IPS-NIHi11 (cell line): ENCODE measurements at regions not wholly inside any gene's neighbourhood (a gene's known extent, or its start where the extent isn't known, plus 50 kb on each side); places are given as distances from the start of the nearest gene placed in this dataset.

Experiments
- DNase-seq: peaks from one replicate; pipeline ENCODE4 v3.0.0; 2012; ENCODE audit warnings: mixed read lengths, low spot score

DNA sequence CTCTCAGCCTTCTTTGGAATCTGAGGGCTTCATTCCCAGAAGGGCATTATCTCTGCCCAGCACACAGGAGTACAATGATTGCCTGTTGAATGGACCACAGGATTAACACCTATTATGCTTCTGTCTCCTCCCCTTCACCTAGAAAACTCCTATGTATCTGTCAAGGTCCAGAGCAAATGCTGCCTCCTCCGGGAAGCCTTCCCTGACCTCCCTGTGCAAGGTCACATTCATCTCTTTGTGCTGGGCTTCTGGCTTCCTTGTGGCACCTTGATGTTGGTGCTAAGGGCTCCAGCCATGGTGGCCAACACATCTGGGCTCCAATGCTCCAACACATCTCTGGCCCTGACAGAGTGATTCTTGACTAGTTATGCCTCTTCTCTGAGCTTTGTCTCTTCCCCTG lies 49.9 kb upstream of the ATP2B2 start:
- no peak for DNase-seq

DNA sequence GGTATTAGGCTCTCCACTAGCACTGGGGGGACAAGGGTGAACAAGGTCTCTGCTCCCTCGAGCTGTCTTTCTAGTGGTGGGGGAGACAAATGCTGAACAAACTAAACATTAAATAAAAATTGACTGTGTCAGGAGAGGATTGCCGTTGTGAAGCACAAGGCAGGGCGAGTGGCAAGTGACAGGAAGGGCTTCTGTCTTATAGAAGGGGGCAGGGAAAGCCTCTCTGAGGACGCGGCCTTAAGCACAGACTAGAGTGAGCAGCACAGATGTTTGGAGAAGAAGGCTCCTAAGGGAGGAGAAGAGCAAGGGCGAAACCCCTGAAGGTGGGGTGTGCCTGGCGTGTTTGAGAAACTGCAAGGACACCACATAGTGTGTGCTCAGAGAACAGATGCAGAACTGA lies 50.9 kb upstream of the ATP2B2 start:
- DNase-seq, result no peak

DNA sequence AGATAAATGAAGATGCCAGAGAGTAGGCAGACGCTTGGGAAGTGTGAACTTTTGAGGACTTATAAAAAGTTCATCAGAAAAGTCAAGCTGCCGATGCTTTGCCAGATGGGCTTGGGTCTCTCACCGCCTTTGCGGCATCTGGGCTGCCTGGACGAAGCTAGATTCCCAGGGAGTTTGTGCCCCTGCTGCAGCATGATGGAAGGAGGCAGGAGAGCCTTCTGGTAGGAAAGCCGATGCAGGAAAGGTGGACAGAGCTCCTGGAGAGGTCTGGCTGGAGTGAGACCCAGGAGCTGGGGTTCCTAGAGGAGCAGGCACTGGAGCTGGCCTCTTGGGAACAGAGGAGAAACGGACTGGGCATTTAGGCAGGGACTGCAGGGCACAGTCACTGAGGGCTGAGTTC lies 51.9 kb upstream of the ATP2B2 start:
- DNase-seq, result no peak

DNA sequence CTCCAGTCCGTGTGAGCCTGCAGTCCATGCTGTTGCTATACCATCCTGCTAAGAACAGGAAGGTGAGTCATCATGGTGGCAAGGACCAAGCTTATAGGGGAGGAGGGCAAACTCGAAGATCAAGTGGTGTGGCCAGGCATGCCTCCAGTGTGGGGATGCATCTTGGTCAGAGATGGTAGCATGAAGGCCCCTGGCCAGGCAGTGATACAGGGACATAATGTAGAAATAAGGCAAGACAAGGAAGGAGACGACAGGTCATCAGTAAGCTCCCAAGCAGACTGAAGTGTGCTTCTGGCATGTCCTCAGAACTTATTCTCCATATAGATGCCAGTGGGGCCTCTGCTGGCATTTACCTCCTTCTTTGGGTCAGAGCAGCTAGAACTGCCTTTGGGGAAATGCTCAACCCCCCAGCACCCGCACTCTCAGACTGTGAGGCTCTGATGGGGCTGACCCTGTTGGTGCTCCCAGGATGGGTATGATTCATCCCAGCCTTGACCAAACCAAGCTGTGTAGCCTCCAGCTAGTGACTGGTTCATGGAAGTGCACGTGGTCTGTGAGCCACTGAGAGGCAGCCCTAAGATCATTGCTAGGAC lies 52.5 kb upstream of the ATP2B2 start:
- DNase-seq, result no peak

DNA sequence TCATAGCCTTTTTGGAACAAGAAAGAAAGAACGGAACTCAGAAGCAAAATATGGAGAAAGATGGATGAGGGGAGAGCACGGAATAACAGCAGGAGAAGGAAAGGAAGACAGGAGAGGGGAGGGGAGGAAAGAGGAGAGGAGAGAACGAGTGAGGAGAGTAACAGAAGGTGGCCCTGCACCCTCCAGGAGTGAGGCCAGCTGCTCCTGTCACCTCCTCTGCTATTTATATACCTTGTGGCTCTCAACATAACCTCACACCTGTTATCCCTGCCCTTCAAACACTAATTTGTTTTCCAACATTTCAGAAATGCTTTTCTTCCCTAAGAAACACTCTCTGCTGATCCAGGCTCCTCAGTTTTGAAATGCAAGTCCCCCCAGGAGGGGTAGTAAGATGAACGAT lies 53.4 kb upstream of the ATP2B2 start:
- DNase-seq, result no peak

DNA sequence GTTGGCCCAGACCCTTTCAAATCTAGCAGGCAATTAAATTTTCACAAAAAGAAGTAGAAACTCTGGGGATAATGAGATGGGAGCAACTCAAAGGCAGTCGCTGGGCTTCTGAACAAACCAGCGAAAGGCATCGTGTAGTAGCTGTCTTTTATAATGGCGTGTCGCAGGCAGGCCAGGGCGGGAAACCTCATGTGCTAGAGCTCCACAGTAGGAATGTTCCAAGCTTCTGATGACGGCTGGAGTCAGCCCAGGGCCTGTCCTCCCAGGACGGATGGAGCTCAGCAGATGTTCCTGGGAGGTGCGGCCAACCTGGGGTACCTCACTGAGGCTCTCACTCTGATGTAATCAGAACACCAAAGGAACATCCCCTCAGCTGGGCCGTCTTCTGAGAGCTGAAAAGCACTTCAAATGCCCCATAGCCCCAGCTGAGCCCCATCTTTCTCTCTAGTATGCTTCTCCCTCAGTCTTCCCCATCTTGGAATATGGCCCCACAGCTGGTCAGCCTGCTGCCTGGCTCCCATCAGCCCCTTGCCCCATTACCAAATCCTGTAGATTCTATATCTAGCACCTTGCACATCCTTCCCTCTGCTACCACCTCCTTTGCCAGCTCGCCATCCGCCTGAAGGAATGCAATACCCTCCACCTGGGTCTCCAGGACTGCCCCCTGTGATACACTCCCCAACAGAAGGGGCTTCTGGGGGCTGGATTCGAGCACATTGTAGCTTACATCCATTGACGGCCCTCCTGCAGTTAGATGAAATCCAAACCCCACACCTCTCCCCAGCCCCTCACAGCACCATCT lies 54.9 kb upstream of the ATP2B2 start:
- no peak for DNase-seq

DNA sequence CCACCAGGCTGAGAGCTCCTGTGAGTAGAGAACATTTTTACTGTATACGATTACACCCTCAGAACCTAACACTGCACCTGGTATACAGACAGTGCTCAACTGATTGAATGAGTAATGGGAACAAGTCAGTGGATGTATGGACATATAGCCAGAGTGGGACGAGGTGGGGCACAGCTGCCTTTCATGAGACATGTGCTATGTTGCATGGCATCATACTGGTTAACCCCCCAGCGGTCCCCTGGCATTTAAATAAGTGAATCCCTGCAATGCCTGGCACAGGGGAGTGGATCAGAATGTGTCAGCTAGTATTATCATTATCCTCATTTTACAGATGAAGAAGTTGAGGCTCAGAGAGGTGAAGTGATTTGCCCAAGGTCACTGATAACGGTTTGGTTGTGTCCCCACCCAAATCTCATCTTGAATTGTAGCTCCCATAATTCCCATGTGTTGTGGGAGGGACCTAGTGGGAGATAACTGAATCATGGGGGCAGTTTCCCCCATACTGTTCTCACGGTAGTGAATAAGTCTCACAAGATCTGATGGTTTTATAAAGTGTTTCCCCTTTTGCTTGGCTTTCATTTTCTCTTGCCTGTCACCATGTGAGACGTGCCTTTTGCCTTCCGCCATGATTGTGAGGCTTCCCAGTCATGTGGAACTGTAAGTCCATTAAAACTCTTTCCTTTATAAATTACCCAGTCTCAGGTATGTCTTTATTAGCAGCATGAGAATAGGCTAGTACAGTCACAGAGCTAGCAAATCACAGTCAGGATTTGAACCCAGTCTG lies 56.0 kb upstream of the ATP2B2 start:
- no peak for DNase-seq

DNA sequence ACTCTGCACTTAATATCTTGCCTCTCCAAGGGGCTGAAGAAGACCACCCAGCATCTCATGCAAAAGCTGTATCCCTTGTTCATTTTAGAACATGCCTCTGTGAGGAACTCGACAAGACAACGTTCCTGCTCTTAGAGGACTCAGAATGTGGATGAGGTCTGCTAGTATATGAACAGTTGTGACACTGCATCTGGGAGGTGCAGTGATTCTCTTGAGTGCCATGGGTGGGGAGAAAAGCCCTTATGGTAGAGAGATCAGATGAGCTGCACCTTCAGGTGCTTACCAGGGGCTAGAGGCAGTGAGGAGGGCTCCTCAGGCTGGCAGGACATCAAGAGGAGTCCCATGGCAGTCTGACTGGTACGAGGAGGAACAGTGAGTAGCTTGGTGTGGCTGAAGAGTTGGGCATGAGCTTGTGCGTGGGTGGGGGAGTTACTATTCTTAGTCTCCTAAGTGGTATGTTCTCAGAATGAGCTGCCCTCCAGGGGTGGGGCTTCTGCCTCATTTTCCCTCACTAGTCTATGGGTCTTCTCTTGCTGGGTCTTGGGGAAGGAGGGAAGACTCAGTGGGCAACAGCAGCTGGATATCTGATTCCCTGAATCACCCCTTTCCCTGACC lies 56.7 kb upstream of the ATP2B2 start:
- DNase-seq, result no peak

DNA sequence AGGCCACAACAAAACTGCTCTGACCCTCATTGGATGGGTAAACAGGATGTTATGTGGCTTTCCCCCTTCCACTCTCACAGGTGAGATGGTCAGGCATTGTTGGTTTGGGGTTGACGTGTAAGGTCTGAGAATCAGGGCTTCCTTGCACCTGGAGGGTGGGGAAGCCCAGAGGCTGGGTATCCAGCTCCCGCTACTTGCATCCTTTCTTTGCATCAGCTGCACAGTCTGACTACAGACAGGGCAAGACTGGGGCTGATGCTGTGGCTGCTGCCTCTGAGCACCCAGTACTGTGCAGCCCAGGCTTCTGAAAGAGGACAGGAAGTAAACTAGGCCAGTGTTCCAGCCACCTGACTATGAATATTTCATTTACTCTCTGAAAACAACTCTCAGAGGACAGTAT lies 58.0 kb upstream of the ATP2B2 start:
- no peak for DNase-seq

DNA sequence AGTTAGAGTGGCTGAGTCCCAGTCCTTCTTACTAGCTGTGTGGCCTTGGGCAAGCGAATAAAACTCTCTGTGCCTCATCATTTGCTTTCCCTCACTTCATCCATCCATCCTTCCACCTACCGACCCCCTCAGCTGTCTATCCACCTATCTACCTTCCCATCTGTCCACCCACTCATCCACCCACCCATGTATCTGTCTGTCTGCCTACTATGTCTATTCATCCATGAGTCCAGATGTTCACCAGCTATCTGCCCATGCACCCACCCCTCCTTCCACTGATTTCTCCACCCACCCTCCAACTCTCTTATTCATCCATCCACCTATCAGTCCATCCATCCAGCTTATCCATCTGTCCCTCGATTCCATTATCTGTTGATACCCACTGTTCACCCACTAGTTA lies 60.4 kb upstream of the ATP2B2 start:
- no peak for DNase-seq

DNA sequence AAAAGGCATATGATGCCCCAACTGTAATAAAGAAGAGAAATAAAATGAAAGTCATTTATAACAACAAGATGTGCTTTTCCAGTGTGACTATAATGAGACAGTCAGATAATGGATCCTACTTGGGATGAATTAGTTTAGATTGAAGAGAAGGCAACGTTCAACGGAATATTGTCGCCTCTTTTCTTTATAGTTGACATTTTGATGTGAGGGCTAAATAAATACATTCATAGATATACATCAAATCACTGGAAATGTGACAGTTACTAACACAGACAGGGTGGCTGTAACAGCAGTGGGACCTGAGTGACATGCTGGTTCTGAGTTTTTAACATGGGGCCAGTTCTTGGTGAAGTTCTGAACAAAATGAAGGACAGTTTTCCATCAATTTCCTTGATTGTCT lies 61.1 kb upstream of the ATP2B2 start:
- DNase-seq, result no peak

DNA sequence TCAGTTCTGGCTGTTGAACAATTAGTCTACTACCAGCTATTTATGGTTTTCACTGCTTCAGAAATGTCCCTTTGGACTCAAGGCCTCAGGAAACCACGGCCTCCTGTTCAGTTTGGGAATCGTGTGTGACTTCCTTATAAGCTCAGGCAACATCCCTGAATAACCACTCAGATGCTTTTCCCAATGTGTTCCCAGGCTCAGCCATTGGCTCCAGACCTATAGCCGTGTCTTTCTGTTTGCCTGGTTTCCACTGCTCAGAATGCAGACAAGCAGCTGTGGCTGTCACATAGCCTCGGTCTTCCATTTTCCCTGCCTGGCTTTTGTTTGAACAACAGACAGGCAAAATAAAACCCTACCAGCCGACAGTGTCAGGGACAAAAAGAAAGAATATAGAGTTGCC lies 63.2 kb upstream of the ATP2B2 start:
- DNase-seq, result no peak

DNA sequence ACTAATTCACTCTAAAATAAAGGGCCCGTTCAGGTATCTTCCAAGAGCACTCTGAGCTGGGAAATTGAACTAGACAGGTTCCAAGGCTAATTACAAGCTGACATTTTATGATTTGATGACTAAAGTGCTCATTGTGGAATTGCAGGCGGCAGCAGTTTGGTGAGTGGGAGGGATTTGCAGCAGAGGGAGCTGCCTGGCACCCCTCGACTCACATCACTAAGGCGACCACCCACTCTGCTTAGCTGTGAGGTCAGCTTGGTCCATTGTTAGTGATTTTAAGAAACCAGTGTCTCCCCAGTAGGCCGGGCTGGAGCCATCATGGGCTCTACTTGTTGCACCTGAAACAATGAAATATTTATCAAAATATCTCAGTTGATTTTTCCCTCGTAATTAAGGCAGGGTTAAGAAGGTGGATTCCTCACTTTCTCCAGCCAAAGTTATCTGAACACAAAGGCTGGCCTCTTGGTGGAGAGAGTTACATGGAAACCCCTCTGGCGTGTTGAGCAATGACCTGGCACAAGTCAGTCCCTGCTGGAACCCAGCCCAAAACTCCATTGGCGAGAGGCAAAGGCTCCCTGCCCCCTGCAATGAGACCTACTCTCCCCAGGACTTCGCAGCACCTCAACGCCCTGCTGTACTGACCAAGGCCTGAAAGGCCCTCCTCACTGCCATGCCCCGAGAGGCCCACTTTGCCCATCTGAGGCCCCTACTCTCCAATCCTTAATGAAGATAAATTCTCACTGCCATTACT lies 65.0 kb upstream of the ATP2B2 start:
- DNase-seq, result no peak

DNA sequence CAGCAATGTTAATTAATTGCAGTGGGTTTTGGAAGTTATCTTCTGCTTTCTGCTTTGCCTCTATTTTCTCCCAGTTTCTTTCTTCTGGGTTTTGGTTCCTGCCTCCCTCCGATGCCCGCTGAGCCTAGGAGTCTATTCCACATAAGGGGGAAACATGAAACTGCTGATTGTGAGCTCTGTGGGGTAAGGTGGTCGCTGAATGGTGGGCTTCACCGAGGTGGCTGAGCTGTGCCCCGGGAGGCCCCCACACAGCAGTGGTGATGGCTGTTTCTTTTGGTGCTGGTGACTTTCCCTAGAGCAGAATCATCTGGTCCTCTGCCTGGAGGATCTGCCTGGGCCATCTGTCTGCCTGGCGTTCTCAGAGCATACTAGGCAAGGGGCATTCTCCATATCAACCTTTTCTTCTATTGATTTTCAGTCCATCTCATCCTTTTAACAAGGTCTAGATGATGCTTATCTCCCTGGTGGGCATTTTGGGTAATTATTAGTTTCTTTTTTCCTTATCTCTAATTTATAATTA lies 68.8 kb upstream of the ATP2B2 start:
- DNase-seq, result no peak

DNA sequence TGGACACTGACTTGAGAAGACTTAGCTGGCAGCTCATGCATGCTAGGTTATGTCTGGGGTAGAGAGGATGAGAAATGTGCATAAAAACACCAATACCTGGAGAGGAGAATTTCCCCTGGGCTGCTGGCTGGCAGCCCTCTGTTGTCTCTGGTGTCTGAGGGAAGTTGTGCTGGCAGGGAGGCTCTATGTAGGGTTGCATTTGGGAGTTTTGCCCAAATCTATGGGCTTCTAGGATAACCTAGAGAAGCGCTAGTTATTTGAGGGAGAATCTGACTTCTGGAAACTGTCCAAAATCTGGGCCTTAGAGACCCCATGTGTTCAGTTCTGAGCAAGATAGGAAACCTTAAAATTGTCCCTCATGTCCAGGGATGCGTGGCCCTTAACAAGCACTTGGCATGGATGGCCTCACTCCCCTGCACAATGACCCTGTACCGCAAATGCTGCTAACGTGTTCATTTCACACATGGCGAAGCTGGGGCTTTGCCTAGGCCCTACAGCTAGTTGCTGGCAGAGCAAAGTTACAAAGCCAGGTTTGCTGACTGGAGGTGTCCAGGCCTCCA lies 70.3 kb upstream of the ATP2B2 start:
- no peak for DNase-seq

DNA sequence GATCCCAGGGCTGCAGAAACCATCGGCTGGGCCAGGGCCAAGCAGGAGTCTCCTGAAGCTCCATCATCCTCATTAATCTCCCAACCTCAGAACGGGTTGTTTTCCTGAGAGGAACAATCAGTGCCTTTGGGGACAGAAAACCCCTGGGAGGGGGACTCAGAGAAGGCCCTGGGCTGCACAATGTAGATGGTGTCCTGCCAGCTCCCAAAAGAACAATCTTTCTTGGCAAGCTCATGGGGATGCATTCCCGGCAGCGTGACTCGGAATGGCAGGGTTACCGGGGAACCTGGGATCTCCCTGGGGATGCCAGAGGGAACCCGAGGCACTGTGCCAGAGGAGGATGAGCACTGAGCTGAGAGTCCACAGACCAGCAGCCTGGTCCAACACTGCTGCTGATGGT lies 72.1 kb upstream of the ATP2B2 start:
- no peak for DNase-seq

DNA sequence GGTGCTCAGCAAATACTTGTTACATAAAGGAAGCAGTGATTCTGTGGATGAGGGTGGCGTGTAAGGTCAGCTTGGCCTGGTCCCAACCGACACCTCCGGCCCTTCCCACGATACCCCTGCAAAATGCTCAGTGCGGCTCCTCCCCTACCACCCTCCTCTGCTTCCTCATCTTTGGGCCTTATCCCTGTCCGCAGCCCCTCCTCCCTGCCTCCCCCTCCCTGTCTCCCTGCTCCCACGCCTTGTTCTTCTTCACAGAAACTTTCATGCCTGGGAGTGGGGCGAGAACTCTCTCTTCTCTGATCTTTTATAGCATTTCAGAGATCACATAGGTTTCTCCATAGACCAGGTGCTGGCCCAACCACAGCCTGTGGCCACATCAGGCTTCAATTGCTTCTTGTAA lies 75.0 kb upstream of the ATP2B2 start:
- no peak for DNase-seq

DNA sequence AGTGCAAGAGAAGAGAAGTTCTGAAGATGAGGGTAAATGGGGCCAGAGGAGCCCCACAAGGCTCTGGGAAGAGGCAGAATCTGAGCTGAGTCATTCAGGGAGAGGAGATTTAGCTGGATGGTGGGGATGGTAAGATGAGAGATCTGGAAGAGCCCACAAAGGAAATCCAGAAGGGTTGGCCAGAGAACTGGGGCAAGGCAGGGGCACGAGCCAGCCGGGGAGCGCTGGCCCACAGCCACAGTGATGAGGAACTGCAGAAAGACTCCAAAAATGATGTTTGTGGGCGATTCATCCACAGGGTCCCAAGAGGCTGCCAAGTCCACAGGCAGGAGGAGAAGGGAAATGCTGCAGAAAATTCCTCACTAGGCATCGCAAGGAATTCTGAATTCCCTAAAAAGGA lies 75.9 kb upstream of the ATP2B2 start:
- no peak for DNase-seq

DNA sequence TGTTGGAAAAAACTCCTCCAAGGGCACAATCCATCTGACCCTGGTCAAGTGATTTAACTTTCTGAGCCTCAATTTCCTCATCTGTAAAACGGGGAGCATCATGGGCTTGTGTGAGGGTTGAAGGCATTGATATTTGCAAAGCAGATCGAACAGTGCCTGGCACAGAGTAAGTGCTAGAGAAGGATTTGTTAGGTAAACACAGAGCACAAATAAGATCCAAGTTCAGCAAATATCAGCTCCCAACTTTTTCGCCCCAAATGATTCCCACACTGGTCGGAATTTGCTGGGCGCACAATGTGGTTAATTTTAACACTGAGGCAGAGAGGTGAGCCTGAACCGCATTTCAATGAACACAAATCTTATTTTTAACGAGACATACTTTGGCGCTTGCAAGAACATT lies 76.3 kb upstream of the ATP2B2 start:
- no peak for DNase-seq

DNA sequence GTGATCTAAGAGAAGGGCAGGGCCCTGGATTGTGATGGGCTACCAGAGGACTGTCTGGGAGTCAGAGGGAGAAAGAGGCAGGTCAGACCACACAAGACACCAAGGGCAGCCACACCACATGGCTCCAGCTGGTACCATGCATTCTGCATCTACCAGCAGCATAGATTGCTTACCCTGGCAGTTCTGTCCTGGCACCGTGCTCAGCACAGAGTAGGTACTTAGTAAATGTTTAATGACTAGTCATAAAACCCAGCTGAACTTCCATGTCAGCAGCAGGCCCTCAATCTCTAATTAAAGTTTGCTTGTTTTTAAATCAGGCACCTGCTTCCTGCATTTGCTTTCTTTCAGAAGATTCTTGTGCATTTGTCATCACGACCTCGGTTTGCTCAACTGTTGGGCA lies 77.3 kb upstream of the ATP2B2 start:
- no peak for DNase-seq
